Fibroblast of lung (primary cell): ENCODE measurements at regions not wholly inside any gene's neighbourhood (a gene's known extent, or its start where the extent isn't known, plus 50 kb on each side); places are given as distances from the start of the nearest gene placed in this dataset.

Source experiments
- CTCF ChIP-seq, 2 donors: IDR thresholded peaks in 1 of 2; conservative IDR thresholded peaks in 1 of 2; 1 replicate in 1 of 2; 2 replicates in 1 of 2; pipeline ENCODE4 v1.5.1; 2011 to 2012; ENCODE audit warnings: low read length in 2 of 2, control low read depth in 1 of 2, inconsistent platforms in 1 of 2, low read depth in 1 of 2, mild to moderate bottlenecking in 1 of 2
- EZH2 ChIP-seq: IDR thresholded peaks from 2 replicates; pipeline ENCODE4 v1.5.1; 2012; ENCODE audit warnings: low read length, control low read depth, mild to moderate bottlenecking; ENCODE audit errors: missing control alignments

- TF ChIP-seq CTCF (conservative IDR thresholded peaks at IDR 0.05 in 1 of 2, IDR thresholded peaks at IDR 0.05 in 1 of 2; ENCODE audit: low read depth in 1 of 2, low read length in 2 of 2), result no peak
- TF ChIP-seq EZH2, result no peak
These were observed 82.4 kb upstream of the TOX3 start for GRCh38 chr16:52629296-52629695.
